Spleen (tissue), 7 donors: ENCODE measurements at regions not wholly inside any gene's neighbourhood (a gene's known extent, or its start where the extent isn't known, plus 50 kb on each side); places are given as distances from the start of the nearest gene placed in this dataset.

Source experiments
- CTCF ChIP-seq, 11 experiments: fragments of 200-600 bp in 7 of 11; fragments of 450-650 bp in 4 of 11; sonication (generic) in 4 of 11; IDR thresholded peaks in 8 of 11; conservative IDR thresholded peaks in 3 of 11; 1 replicate in 7 of 11; 2 replicates in 4 of 11; pipeline versions ENCODE4 v1.4.0 to v1.8.0; 2016 to 2021; ENCODE audit warnings: antibody characterized with exemption in 11 of 11, inconsistent platforms in 4 of 11, mild to moderate bottlenecking in 1 of 11
- POLR2A ChIP-seq, 3 donors: fragments of 450-650 bp; IDR thresholded peaks; one replicate each; pipeline ENCODE4 v1.5.1; 2017; ENCODE audit warnings: antibody characterized with exemption in 3 of 3, mild to moderate bottlenecking in 1 of 3
- POLR2AphosphoS5 ChIP-seq, 3 donors: sonication (generic); formaldehyde crosslinking; IDR thresholded peaks; one replicate each; pipeline ENCODE4 v1.5.1; 2017; ENCODE audit warnings: antibody characterized with exemption in 3 of 3
- donor health status: DM: no; HTN: no; CAD: no; lungs with moderate emphysema.
- donor health status: DM: no; HTN: no; CAD: no.
- donor health status: DM: no; HTN: no; CAD: no.

- TF ChIP-seq CTCF (IDR thresholded peaks at IDR 0.05 in 8 of 11, conservative IDR thresholded peaks at IDR 0.05 in 3 of 11) (no peak), POLR2A (IDR thresholded peaks at IDR 0.05) (no peak), POLR2AphosphoS5 (IDR thresholded peaks at IDR 0.05) (no peak)
Measured at GRCh38 chr9:30711591-30711990, 1672.9 kb upstream of the ACO1 start.
